ENCODE measurements at regions not wholly inside any gene's neighbourhood (a gene's known extent, or its start where the extent isn't known, plus 50 kb on each side); places are given as distances from the start of the nearest gene placed in this dataset.

DNA sequence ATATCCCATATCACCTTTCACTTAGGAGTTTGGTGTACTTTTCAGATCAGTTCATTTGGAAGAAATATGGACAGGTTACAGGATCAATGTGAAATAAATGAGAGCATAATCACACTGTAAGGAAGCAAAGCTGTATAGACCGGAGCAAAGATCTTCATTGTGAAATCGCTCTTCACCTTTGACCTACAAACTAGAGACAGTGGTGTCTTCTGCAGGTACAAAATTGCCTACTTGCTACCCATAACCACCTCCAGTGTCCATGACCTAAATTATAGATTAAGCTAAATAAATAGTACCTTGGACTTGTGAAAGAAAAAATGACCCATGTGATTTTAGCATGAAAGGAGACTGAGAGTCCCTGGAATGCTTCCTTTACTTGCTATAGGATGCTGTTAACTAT lies 379.5 kb upstream of the SUCLG2 start:
- H3K4me3 ChIP-seq: no peak overlapping the region
- no peak overlapping the region for H3K27ac ChIP-seq
- no peak for TF ChIP-seq POLR2AphosphoS5 (IDR thresholded peaks at IDR 0.05)
- no peak for TF ChIP-seq POLR2A (IDR thresholded peaks at IDR 0.05)
- TF ChIP-seq, protein P1, sequence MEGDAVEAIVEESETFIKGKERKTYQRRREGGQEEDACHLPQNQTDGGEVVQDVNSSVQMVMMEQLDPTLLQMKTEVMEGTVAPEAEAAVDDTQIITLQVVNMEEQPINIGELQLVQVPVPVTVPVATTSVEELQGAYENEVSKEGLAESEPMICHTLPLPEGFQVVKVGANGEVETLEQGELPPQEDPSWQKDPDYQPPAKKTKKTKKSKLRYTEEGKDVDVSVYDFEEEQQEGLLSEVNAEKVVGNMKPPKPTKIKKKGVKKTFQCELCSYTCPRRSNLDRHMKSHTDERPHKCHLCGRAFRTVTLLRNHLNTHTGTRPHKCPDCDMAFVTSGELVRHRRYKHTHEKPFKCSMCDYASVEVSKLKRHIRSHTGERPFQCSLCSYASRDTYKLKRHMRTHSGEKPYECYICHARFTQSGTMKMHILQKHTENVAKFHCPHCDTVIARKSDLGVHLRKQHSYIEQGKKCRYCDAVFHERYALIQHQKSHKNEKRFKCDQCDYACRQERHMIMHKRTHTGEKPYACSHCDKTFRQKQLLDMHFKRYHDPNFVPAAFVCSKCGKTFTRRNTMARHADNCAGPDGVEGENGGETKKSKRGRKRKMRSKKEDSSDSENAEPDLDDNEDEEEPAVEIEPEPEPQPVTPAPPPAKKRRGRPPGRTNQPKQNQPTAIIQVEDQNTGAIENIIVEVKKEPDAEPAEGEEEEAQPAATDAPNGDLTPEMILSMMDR (IDR thresholded peaks at IDR 0.05): no peak
- no peak for TF ChIP-seq EP300 (IDR thresholded peaks at IDR 0.05)
- no peak for DNase-seq
- H3K27me3 ChIP-seq: no peaks in the 10 kb centered on the region
- no peaks in the 10 kb centered on the region for H3K4me1 ChIP-seq
- intact Hi-C loops (cut with DNase I; ENCODE audit: low total_unique reads): no loop called here
- H3K9me3 ChIP-seq: no peaks in the 10 kb centered on the region
- no peaks in the 10 kb centered on the region for H3K36me3 ChIP-seq
- WGBS, 5 donors: 78 to 96% (median 89%) methylated on average over 2 of the region's 2 CpGs

DNA sequence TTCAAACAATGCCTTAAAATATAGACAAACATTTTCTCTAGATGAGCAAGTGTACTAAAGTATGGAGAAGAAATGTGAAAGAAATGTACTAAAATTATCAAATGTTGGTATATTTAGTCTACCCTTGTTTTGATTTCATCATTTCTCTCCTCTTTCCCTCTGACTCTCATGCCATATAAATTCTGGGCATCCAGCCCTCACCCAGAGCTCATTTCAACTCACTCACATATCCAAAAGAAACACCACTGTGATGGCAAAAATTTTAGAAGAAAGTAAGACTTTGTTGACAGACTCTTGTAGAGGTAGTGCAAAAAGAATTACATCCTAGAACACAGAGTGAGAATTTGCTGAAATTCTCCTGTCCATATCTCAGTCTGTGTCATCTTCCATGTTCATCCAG lies 377.8 kb upstream of the SUCLG2 start:
- intact Hi-C loops (cut with DNase I; ENCODE audit: low total_unique reads): no loop called here
- no peak overlapping the region for H3K4me3 ChIP-seq
- no peak for DNase-seq
- no peaks in the 10 kb centered on the region for H3K9me3 ChIP-seq
- H3K4me1 ChIP-seq: no peaks in the 10 kb centered on the region
- no peak for TF ChIP-seq POLR2AphosphoS5 (IDR thresholded peaks at IDR 0.05)
- TF ChIP-seq, protein P1 (IDR thresholded peaks at IDR 0.05): no peak
- no peak for TF ChIP-seq EP300 (IDR thresholded peaks at IDR 0.05)
- H3K36me3 ChIP-seq: no peaks in the 10 kb centered on the region
- H3K27ac ChIP-seq: no peak overlapping the region
- H3K27me3 ChIP-seq: no peaks in the 10 kb centered on the region

DNA sequence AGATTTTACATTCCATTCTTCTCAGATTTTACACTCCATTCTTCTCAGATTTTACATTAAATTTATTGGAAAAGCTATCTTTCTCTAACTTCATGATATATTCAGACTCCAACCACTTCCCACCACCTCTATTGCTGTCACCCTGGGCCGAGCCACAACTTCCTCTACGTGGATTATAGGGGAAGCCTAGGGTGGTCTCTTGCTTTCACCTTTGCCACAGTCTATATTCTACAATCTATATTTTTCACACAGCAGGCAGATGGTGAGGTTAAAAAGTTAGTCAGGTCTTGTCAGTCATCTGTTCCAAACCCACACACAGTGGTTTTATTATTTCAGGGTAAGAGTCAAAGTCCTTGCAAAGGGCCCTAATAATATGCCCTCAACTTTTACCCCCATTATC lies 370.8 kb upstream of the SUCLG2 start:
- no peaks in the 10 kb centered on the region for H3K27me3 ChIP-seq
- no peak for DNase-seq
- H3K27ac ChIP-seq: no peak overlapping the region
- TF ChIP-seq EP300 (IDR thresholded peaks at IDR 0.05): no peak
- TF ChIP-seq, protein P1 (IDR thresholded peaks at IDR 0.05): no peak
- no peak for TF ChIP-seq POLR2A (IDR thresholded peaks at IDR 0.05)
- TF ChIP-seq POLR2AphosphoS5 (IDR thresholded peaks at IDR 0.05): no peak
- H3K4me3 ChIP-seq: no peak overlapping the region
- 65 to 86% (median 79%) methylated on average over 2 of the region's 2 CpGs for WGBS, 5 donors
- intact Hi-C loops (cut with DNase I; ENCODE audit: low total_unique reads): no loop called here
- no peaks in the 10 kb centered on the region for H3K9me3 ChIP-seq
- H3K36me3 ChIP-seq: no peaks in the 10 kb centered on the region
- H3K4me1 ChIP-seq: no peaks in the 10 kb centered on the region

DNA sequence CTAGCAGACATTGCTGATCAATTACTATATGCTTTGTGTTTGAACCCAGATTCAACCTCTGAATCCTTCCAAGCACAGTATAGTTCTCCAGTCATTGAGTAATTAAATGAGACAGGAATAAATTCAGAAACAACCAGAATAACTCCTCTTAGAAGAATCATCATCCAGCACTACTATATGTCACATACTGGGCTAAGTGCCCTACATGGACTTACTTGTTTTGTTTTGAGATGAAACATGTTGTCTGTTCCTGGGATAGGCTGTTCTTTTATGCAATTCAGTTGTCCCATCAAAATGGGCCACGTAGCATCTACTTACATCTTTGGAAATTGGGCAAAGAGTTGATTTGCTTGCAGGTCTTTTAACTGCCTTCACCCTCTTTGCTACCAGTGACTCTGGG lies 365.5 kb upstream of the SUCLG2 start:
- DNase-seq: peak in 1 of 2 donors; percentile 57
- H3K4me1 ChIP-seq: no peaks in the 10 kb centered on the region
- no peak overlapping the region for H3K4me3 ChIP-seq
- H3K27ac ChIP-seq: no peak overlapping the region
- no peaks in the 10 kb centered on the region for H3K36me3 ChIP-seq
- no peak for TF ChIP-seq POLR2A (IDR thresholded peaks at IDR 0.05)
- no peak for TF ChIP-seq POLR2AphosphoS5 (IDR thresholded peaks at IDR 0.05)
- TF ChIP-seq, protein P1 (IDR thresholded peaks at IDR 0.05): no peak
- no peak for TF ChIP-seq EP300 (IDR thresholded peaks at IDR 0.05)
- intact Hi-C loops (cut with DNase I; ENCODE audit: low total_unique reads): no loop called here
- H3K9me3 ChIP-seq: no peaks in the 10 kb centered on the region
- WGBS, 5 donors: 55 to 86% (median 69%) methylated on average over 1 of the region's 1 CpG
- no peaks in the 10 kb centered on the region for H3K27me3 ChIP-seq
